A204.1 (cell line): ENCODE measurements at regions not wholly inside any gene's neighbourhood (a gene's known extent, or its start where the extent isn't known, plus 50 kb on each side); places are given as distances from the start of the nearest gene placed in this dataset.

Source experiments
- FAIRE-seq: peaks from 2 replicates; lab custom pipeline; 2012; peaks lifted over from hg19 to GRCh38; lab: Jason Lieb, UNC

DNA sequence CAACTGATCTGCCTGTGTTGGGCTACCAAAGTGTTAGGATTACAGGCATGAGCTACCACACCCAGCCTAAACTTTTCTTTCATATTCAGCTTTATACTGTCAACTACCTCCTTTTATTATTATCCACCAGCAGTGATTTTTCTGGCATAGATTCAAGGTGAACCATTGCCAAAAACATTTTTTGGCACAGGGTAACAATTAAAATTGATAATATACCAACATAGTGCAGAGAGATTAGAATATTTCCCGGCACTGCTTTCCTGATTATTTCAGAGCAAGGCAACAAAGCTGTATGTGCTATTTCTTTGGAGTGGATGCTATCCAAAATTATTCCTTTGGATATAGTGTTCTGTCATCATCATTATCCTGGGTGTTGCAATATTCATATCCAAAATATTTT lies 781.6 kb upstream of the SOX9 start:
- no peak for FAIRE-seq

DNA sequence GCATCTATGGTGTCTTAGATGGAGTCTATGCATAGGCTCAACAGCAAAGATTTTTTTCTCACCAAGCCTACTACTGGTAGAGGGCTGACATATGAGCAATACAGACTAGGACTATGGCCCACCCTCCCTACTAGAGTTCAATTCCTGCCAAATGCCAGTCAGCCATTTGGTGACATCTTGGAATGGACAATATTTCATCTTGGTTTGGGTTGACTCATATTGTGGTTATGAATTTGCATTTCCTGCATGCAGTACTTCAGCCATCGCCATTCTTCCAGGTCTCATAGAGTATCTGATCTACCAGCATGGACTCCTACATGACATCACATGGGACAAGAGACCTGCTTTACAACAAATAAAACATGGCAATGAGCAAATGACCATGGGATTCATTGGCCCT lies 778.1 kb upstream of the SOX9 start:
- no peak for FAIRE-seq

DNA sequence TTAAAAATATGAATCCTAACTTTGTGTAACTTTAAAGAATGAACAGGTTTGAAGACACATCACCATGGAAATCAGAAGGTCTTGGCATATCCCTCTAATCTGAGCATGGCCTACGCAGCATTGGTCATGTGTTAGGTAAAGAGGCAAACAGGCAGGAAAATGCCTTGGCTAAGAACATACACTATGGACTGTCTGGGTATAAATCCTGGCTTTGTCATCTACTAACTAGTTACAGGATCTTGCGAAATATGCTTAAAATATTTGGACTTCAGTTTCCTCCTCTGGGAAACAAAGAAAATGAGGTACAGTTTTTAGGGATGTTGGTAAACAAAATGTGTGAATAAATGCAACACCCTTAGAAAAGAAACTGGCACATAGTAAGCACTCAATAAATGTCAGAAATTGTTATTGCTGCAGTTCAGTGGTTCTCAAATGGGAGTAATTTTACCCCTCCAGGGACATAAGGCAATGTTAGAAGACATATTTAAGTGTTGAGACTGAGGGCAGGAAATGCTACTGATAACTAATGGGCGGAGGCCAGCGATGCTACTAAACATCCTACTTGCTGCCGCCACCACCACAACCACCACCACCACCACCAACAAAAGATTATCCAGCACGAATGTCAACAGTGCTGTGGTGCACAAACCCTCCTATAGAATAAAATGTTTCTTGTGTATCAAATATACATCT lies 770.8 kb upstream of the SOX9 start:
- no peak for FAIRE-seq

DNA sequence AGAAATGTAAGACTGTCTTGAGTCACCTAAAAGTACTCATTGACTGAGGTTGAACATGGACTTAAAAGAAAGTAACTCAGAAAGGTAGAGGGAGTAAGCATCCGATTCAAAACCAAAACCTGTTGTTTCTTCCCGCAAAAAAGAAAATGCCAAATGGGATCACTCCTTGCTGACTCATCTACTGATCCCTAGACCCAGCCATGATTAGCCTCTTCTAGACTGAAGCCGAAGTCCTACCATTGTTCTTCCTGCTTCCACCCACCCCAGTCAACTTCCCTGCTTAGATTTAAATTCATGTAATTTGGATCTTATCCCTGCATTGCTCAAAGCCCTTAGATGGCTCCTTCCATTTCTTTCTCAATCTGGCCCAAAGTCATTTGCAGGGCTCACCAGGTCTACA lies 760.5 kb upstream of the SOX9 start:
- FAIRE-seq, result no peak

DNA sequence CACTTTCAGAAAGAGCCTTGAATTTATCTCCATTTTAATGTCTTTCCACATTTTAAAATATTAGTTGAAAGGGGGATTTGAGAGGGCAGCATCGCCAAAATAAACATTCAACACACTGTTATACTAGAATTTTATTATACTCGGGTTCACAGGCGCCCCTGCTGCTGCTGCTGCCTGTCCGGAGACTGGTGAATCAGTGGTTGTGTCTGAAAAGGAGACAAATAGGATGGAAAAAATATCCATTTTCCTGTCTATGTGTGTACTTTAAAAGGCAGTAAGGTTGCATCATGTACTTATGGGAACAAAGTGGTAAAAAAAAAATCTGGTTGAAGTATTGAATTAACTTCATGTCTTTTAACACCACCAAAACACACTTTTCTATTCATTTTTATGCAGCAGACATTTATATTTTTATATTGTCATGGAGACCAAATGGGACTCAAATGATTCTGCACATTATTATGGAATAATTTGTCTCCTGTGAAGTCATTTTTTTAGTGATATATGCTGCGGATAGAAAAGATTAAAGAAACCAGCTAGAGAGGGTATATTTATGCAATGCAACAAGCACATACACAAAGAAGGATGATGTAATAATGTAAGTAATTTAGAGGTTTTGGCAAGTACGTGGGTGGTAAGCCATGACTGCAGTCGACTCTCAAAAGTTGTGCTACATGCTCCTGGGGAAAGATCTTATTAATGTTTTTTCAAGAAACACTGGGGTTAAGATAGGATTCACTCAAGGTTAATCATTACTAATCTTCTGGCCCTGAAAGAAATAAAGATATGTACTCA lies 759.0 kb upstream of the SOX9 start:
- FAIRE-seq, result no peak

DNA sequence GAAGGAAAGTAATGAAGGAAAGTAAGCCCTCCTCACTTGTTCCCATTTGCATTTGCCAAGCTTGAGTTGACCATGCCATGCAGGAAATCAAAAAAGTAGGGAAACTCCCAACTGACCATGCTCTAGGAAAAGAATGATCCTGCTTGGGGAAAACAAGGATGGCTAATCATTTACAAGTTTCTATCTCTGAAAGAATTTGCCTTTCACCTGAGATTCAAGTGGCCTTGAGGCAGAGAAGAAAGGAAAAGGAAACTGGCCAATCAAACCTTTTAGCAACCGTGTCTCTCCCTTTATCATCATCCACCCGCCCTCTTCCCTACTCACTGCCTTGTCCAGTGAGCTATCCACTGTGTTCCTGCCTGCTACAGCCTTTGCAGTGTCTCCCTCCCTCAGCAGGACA lies 757.2 kb upstream of the SOX9 start:
- FAIRE-seq, result no peak

DNA sequence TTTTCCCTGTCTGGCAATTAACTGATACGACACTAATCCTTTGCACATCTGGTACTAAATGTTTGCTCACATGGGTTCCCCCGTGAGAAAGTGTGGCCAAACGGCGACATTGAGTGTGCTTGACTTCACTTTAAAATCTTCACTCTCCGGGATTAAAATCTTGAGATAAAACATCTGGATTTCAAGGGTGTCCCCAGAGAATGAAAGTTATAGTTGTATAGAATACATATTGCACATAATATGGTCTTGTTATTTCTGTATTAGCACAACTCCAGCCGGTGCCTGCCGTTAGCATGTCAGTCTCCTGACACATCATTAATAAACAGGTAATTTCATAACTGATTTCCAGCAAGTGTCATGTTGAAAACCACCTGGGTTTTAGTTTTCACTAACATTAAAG lies 749.0 kb upstream of the SOX9 start:
- FAIRE-seq, result no peak

DNA sequence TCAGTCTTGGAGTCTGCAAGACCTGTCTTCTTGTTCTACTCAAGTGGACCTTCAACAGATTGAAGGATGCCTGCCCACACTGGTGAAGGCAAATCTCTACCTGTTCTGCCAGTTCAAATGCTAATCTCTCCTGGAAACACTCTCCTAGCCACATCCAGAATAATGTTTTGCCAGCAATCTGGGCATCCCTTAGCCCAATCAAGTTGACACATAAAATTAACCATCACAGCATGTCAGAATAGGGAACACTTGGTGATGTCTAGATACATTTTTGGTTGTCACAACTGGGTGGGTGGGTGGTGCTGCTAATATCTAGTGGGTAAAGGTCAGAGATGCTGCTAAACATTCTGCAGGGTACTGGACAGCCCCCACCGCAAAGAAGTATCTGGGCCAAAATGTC lies 744.9 kb upstream of the SOX9 start:
- no peak for FAIRE-seq

DNA sequence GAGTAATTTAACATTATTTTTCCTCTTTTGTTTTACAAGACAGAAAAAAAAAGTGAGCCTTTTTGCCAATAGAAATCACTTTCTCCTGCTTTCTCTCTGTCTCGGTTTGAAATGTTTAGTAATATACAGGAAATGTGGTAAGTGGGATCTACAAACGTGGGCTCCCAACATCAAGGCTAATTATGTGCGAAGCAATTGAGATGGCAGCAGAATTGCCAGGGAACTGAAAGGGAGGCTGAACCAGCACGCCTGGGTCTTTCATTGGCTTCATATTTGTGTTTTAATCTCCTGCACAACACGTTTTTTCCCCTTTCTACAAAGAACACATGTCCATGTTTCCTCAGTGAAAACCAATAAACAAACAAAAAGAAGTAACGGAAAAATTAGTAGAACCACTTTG lies 743.9 kb upstream of the SOX9 start:
- FAIRE-seq, result no peak

DNA sequence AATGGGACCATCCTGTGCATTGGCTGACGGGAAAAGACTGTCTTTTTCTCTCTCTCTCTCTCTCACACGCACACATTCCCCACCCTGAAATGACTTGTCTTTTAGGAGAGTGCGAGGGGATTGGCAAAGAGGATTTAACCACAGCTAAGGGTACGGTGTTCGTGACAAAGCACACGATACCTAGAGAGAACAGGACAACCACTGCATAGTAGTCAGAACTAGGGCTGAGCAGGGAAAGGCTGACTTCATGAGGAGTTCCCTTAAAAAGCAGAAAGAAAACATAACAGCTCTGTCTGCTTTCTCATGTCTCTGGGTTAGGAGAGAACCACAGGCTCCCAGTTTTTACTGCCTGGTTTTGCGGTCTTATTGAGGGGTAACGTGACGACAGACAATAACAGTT lies 742.8 kb upstream of the SOX9 start:
- no peak for FAIRE-seq

DNA sequence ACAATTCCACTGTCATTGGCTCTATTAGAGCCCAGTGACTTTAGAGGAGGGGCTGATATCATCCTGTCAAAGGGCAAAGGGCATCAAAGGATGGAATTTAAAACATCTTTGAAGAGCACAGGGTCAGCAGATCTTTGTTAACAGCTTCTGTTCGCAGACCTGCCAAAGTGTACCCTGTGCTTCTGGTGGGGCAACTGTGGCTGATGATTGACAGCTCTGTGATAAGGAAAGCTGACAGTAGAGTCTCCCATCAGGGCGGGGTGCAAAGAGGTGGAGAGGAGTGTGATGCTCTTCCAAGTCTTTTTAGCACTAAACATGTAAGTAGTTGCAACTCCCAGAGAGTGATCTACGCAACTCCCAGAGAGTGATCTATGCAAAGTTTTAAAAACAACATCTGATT lies 742.1 kb upstream of the SOX9 start:
- no peak for FAIRE-seq

DNA sequence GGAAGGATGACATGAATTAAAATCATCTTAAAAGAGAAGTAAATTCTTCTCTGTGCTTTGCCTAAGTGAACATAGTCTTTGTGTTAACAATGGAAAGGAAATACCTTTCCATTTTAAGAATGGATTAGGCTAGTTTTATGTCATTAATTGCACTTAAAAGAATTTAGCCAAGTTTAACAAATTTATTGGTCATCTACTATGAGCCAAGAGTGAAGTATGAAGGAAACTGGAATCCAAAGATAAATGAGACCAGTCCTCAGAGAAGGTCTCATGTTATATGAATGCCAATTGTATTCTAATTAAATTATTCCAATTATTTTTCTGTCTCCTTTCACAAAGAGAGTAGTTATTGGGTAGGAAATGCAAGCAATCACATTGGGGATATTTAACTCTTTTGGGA lies 741.3 kb upstream of the SOX9 start:
- FAIRE-seq, result no peak

DNA sequence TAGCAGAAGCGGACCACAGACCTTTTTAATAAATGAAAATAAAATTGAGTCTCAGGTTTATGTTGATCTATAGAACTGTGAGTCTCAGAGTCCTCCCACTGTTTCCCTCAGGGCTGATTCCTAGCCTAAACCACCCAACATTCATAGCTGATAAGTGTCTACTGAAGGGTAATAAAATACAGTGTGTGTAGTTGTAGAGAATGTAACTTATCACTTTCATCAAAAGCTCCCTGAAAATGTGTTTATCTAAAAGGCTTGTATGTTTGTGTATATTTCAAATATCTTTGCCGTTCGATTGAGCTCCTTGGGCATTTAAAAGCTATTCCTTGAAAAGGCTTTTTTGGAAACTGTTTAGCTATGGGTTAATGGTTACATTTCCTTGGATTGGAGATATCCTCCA lies 740.3 kb upstream of the SOX9 start:
- no peak for FAIRE-seq

DNA sequence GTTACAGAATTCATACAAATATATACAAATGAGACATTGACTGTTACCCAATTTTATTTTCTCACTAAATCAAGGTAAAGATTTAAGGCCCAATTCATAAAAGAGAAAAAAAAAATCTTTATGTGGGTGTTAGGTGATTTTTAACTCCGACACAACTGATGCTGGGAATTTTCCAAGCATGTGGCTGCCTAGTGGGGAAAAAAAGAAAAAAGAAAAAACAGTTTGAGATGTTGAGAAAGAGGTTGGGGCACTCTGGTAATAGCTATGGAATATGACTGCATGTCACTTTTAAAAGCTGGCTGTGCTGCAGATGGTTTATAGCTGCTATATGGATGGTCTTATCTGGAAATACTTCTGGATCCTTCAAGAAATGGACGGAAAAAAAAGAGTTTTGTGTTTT lies 739.9 kb upstream of the SOX9 start:
- FAIRE-seq, result no peak

DNA sequence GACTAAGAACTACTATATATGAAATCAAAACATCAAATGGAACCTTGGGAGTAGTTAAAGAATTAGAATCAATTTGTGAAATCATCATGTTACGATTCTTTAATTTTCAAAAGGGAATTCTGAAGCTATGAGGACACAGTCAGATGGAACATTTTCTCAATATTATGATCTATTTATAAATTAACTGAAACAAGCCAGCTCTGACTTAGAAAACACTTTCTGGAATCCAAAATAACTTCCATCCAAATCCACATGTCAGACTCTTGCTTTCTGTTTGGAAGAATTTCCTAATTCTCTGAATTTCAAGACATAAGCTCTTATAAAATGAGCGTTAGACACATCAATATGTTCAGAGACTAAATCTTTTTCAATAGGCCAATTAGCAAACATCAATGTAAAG lies 737.7 kb upstream of the SOX9 start:
- FAIRE-seq, result no peak

DNA sequence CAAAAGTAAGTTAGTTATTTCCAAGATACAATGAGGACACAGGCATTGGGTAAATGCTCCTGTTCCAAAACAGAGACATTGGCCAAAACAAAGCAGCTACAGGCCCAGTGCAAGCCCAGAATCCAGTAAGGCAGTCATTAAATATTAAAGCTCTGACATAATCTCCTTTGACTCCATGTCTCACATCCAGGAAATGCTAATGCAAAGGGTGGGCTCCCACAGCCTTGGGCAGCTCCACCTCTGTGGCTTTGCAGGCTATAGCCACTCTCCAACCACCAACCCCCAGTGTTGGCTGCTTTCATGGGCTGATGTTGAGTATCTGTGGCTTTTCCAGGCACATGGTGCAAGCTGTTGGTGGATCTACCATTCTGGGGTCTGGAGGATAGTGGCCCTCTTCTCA lies 733.4 kb upstream of the SOX9 start:
- FAIRE-seq, result no peak

DNA sequence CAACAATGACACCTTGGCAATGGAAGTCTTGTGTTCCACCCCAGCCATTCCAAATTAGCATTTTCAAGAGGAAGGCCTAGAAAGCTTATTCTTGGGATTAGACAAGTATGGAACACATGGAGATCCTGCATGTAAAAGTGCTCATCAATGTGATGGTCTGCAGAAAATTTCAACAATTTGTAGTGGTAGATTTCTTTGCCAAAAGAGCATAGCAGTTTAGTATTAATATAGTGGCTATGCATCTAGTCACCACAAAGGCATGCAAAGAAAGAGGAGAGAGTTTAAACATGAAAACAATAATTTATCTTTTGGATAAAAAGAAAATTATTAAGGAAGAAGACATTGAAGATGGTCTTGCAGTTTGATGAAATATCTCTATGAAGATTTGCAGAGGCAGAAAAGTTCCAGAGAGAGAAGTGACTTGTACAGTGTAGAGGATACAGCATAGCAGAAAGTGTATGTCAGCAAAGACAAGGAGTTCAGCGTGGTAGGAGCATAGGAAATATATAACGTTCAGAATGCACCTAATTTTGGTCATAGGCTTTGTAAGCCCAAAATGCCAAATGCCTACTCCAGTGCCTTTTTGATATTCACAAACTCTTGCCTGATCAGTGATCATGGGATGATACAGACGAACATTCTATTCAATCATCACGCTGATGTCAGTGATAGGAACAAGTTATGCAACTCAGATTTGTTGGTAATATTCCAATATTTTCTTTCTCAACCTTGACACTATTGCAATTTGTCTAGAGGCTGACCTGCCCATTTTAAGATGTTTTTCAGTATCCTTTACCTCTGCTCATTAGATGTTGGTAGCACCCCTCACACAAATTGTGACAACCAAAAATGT lies 727.9 kb upstream of the SOX9 start:
- FAIRE-seq, result no peak

DNA sequence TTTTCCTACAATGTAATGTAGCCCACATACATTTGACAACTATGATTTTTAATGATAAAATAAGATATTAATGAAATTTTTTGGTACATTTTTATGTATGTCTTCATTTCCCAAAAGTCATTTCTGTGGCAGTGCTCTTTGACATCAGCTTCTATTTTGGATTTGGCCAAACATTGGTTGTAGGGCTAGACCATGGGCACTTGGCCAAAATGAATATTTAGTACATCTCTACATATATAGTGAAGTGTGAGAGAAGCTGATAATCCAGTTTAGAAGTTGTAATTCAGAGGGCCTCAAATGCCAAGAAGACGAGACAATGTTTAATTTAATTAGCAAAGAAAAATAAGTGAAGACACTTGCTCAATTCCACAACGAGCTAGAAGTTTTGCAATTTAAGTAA lies 724.9 kb upstream of the SOX9 start:
- no peak for FAIRE-seq

DNA sequence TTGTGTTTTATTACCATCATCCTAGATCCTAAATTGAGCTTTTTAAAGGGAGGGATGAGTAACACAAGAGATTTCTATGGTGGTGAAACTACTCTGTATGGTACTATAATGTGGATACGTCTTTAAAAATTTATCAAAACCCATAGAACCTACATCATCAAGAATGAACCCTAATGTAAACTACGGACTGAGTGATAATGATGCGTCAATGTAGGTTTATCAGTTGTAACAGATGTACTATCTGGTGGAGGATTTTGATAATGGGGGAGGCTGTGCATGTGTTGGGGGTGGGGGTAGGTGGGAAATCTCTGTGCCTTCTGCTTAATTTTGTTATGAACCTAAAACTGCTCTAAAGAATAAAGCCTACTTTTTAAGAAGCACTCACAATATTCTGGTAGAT lies 724.1 kb upstream of the SOX9 start:
- FAIRE-seq, result no peak

DNA sequence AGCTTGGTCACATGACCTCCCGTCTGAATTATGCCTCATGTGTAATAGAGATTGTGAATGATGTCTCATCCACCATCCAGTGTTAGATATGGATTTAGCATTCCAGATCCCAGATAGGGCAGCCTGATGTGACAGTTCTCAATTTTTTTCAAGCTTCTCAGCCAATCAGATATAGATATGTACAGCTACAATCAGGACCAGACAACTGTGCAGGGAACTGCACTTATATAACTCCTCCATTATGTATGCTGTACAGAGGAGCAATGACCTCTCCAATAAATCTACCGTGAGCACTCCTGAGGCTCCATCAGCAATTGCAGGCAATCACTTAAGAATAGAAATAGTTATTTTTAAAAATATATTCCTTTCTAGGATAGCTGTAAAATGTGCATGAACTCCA lies 722.8 kb upstream of the SOX9 start:
- FAIRE-seq, result no peak

DNA sequence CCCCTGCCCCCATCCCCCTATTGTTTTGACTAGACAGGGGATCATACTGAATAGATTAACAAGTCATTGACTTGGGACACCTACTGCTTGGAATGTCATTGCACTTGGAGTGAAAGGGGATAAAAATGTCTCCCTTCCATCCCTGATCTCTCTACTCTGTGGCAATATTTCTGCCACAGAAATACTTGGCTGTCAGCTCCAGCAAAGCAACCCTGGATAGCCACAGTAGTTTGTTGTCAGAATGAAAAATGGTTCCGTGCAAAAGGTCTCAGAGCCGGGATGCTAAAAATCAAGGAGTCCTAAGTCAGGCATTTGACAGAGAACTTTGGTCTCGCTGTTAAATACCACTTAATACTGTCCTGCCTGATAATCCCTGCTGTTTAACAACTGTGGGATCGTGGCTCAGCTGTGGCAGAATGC lies 722.0 kb upstream of the SOX9 start:
- FAIRE-seq, result no peak

DNA sequence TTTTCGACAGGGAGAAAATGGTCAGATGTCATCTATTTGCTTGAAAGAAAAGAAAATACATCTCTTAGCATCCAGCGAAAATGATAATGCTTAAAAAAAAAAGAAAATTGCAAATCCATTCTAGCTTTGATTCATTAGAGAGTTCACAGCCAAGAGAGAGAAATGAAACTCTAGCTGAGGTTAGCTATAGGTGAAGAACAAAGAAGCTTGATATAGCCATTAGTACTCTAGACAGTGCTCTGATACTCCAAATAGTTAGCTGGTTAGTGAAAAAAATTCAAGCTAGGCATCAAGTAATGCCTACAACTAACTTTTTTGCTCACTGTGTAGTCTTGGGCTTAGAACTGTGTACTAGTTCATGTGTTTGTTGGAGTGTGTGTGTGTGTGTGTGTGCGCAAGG lies 721.6 kb upstream of the SOX9 start:
- no peak for FAIRE-seq

DNA sequence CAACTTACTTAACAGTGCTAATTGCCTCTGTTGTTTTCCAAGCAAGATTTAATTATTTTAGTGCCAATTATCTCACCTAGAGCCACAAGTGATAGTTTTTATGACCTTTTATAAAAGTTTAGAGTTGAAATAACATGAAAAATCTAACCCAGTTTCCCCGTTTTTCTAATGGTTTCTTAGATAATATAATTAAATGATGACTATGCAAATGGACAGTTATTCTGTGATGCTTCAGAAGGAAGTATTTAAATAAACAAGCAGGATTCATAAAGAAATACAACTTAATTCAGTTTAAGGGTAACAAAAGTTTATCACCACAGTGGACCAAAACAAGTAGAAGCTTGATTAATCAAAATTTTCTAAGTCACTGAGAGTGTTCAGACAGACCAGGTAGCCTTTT lies 721.2 kb upstream of the SOX9 start:
- FAIRE-seq, result no peak
